Stimulated activated naive CD8-positive, alpha-beta T cell treated with anti-CD3 and anti-CD28 coated beads, Interleukin-15, Interleukin-2, amounts not matched to agents 100 U/mL and 50 U/mL, for 24 hours (primary cell): ENCODE measurements at regions not wholly inside any gene's neighbourhood (a gene's known extent, or its start where the extent isn't known, plus 50 kb on each side); places are given as distances from the start of the nearest gene placed in this dataset.
"Not testable (repeated sequence)": the region's sequence is repeated elsewhere in the genome, so short reads cannot be mapped to it uniquely, and the experiment has no call there.

Experiments used
- ATAC-seq: fragments of 150-1000 bp; cut with Tn5 transposase; one replicate; pipeline ENCODE4 v1.10.0; 2021
- DNase-seq: peaks from one replicate; pipeline ENCODE4 v3.0.0; 2021

DNA sequence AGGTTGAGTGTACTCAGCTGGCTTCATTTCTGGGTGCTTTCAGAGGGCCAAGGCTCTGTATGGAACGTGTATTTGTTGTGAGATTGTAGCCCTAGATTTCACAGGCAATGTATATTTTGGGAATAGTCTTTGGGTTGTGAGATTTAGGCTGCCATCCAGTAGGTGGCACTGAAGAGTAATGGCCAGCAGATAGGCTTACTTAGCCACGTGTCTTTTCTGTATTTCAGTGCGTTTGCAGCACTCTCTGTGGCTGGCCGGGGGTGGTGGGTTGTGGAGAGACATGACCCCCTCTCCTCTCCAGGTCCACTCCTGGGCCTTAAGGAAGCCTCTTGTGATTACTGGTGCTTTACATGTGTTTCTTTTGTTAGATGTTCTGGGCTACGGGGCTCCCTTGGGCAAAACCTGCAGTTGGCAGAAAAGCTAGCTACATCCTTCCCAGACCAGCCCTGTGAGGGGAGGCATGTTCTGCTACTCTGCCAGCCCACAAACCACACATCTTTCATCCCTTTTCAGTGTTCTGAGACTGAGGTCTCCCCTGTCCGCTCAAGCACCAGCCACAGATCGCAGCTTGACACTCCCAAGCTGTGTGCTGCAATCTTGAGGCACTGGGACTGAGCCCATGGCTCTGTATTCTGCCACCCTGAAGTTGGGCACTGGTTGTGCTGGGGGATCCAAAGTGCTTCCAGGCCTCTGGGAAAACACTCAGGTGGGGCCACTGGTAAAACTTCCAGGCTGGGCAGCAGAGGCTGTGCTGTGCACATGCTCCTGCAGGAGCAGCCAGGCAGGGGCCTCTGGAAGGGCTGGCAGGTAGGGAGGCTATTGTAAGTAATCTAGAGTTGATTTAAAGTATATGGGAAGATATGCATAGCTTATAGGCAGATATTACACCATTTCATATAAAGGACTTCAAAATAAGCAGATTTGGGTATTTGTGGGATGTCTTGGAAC, 1096.8 kb upstream of the PCDH20 start:
- peak; percentile 4 for DNase-seq
- no peak for ATAC-seq

- DNase-seq (no peak), ATAC-seq (no peak)
These were observed 1095.4 kb upstream of the PCDH20 start for GRCh38 chr13:62510906-62511655.

GRCh38 chr13:62502588-62502987, 1086.9 kb upstream of the PCDH20 start:
- DNase-seq = no peak
- ATAC-seq = no peak

DNA sequence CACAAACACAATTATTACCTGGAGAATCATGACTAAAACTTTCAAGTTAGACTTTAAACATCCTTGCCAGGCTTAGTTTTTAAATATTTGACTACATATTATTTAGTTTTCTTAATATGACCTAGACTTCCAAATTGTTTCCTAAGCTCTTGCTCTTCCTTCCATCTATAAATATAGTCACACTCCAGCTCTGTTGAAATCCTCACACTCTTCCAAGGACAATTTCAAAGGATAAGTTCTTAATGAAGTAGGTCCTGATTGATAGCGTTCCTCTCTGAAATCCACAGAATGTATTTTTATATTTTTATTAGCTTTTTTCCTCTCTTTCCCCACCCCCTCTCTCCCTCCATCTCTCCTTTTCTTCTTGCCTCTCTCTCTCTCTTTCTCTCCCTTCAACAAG, 1074.1 kb upstream of the PCDH20 start:
- ATAC-seq = no peak

DNA sequence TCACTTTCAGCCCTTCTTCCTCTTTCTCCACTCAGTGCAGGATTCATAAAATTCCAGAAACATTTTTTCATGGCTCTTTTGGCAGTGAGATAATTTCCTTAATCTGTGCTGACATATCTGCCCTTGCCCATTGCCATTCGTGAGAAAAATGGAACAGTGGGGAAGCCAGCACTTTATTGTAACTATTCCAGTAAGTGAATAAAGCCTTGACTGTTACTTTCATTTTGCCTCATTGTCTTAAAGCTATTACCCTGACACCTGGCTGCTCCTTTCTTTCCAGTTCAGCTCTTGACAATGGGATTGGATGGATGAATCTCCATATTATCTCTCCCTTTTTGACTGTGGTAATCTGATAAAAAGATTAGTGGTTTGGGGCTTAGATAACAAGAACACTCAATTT, 1068.1 kb upstream of the PCDH20 start:
- DNase-seq (no peak), ATAC-seq (no peak)

More for the DNA sequence above, 1074.1 kb upstream of the PCDH20 start:
- DNase-seq = no peak

- no peak for DNase-seq
- ATAC-seq = no peak
These were observed 1066.7 kb upstream of the PCDH20 start for GRCh38 chr13:62482351-62482750.

DNA sequence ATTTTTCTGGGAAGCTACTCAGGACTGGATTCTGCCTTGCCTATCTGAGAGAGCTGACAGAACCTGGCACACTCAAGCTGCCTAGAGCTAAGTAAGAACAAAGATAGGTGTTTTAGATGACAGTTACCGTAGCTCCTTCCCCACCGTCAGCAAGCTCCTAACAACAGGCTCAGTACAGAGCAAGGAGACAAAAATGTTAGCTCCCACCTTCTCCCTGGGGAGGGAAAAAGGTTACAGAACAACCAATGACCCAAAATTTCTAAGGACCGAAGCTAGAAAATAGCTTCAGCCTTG, 1058.2 kb upstream of the PCDH20 start:
- ATAC-seq = no peak
- DNase-seq = no peak

DNA sequence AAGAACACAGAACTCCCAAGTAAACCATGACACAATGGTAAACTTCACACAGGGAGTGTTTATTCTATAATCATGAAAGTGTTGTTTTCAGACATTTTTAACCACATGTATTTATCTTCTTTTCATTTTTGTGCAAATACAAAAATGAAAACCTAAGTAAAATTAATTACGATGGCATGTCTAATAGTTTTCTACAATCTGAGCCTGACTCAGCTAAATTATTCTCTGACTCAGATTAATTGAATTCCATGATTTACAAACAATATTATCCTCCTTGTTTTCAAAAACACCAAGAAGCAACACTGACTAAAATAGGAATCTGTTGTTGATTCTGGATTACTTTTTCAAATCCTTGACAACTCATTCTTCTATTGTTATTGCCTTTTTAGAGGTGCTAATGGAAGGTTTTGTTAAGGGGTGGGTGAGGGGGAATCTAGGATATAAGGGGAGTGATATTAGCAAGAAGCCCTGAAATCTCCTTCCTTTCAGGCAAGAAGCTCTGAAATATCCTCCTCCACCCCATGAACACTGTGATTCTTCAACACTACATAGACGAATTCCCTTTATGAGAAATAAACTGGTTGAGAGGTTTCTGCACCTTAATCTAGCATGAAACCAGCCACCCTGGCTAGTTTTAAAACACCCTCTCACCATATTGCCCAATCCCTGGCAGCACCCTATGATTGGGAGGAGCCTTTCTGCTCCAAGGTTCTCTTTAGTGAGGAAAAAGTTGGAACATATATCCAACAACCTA, 1057.7 kb upstream of the PCDH20 start:
- DNase-seq = no peak
- no peak for ATAC-seq

- no peak for ATAC-seq
- DNase-seq = no peak
These were observed 1038.1 kb upstream of the PCDH20 start for GRCh38 chr13:62453761-62454160.

DNA sequence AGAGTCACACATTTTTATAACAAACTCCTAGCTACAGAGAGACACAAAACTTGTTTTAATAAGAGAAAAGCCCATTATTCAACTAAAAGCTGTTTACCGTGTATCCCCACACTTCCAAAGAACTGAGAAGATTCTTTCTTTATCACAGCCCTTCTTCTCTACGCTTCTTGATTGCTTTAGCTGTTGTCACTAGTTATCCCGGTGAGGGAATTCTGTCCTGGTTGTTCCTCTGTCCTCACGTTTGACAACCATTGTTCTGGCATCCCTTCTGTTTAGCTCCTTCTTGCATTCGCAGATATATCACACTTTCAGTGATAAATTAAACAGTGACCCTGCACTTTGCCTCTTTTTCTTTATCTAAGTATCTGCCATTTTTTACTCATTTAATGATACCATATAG, 1035.1 kb upstream of the PCDH20 start:
- DNase-seq = no peak
- no peak for ATAC-seq

- DNase-seq, ATAC-seq: not testable (repeated sequence)
These were observed 1032.2 kb upstream of the PCDH20 start for GRCh38 chr13:62447771-62448382.

DNA sequence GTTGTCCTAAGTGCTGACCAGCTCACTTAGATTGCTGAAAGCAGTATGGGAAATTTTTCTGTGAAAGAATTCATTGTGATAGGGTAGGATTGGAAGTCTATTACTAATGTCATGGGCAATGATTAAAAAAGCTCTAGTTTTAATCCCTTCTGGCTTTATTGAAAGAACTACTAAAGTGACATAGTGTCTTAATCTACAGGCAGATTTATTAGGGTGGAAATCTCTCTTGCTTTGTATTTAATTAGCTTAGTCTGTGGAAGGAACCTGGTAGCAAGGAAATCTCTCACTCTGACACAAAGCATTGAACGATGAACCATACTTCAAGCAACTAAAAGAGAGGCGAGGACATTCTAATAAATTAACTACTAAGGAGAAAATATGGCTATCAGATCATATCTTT, 1029.2 kb upstream of the PCDH20 start:
- ATAC-seq (no peak), DNase-seq (no peak)

GRCh38 chr13:62434081-62434480, 1018.4 kb upstream of the PCDH20 start:
- no peak for ATAC-seq

DNA sequence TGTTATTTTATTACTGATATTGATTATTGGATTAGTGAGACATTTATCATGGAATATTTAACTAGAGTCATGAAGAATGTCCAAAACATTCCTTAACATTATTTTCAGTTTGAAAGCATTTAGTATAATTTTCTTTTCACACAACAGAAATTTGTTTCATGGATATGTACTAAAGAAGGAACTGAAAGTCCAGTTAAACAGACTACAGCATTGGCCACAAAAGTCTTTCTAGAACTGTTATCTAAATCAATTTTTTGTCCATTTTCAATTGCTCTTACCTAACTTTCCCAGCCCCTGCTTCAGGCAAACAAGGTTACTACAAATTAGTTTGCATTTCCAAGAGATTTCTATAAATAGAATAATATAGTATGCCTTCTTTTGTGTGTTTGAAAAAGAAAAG, 1018.0 kb upstream of the PCDH20 start:
- no peak for DNase-seq
- ATAC-seq = no peak

More at GRCh38 chr13:62434081-62434480, 1018.4 kb upstream of the PCDH20 start:
- no peak for DNase-seq

DNA sequence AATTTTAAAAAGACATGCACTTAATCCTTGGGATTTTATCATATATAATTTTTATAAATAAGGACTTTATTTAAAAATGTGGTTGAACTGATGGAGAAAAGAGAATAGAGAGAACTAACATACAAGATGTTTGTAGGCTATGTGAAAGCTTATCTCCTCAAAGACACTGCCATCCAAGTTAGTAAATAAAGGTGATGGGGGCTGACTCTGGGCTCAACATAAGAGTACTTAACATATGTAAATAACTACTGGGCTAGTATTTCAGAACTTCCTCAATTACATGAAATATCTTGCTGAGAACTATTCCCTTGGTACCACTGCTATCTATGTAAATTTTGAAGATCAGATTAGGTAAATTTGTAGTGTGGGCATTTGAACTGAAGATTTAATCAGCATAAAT, 1017.3 kb upstream of the PCDH20 start:
- DNase-seq (no peak), ATAC-seq (no peak)

GRCh38 chr13:62432295-62432694, 1016.6 kb upstream of the PCDH20 start:
- ATAC-seq (no peak), DNase-seq (no peak)

DNA sequence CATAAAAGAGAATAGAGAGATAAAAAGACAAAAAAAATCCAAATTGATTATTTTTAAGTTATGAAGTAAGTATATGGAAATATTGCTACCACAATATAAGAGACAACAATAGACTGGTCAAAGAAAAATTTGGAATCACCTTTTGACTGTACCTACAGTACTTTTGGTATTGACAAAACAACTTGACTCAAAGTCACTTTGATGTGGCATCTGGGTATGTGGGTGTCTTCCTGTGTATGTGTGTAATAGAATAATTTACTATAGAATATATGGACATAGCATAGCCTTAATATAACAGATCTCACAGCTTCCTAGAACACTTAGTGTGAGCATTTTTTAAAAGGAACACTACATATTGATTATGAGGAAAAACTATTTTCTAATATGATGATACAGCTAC, 1016.2 kb upstream of the PCDH20 start:
- ATAC-seq = no peak
- DNase-seq = no peak

- ATAC-seq (no peak), DNase-seq (no peak)
These were observed 1003.2 kb upstream of the PCDH20 start for GRCh38 chr13:62418872-62419271.

- no peak for ATAC-seq
These were observed 1002.7 kb upstream of the PCDH20 start for GRCh38 chr13:62418376-62418775.

GRCh38 chr13:62407871-62408270, 992.2 kb upstream of the PCDH20 start:
- ATAC-seq (no peak), DNase-seq (no peak)

More at GRCh38 chr13:62418376-62418775, 1002.7 kb upstream of the PCDH20 start:
- no peak for DNase-seq

DNA sequence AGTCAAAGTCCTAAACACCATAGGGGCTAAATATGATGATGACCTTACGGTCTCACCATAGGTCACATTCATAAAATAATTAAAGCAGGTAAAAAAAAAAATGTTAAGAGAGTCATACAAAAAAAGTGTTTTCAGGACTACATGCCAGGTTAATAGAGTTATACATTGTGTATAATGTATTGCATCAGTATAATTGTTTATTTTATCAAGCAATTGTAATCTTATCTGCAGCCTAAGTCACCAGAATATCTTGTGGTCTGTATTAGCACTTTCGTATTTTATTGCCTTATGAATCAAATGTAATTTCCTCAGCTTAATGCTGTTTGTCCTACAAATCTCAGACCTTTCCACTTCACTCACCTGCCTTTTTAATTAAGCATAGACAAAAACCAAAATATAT, 972.9 kb upstream of the PCDH20 start:
- DNase-seq = no peak
- ATAC-seq = no peak

DNA sequence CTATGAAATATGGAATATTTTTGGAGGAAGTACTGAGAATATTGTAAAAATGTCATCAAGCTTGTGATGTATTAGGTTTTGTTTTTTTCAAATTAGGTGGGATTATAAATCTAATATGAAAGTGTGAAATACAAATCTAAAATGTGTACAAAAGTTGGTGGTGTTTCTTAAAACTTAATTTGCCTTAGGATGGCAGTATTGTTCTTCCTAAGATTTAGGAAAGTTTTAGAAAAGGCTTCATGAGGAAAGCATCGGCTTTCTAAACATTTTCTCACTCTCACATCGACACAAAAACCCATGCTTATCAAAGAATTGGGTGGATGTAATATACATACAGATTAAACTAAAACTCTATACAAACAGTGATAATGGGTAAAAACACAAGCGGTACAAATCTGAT, 972.0 kb upstream of the PCDH20 start:
- DNase-seq (no peak), ATAC-seq (no peak)
